Ishikawa (cell line): ENCODE measurements at regions not wholly inside any gene's neighbourhood (a gene's known extent, or its start where the extent isn't known, plus 50 kb on each side); places are given as distances from the start of the nearest gene placed in this dataset.

Source experiments
- EP300 ChIP-seq: IDR thresholded peaks from 2 replicates; pipeline ENCODE4 v1.6.1; 2012; ENCODE audit warnings: borderline replicate concordance
- FOXM1 ChIP-seq: IDR thresholded peaks from 2 replicates; pipeline ENCODE4 v1.6.1; 2012; ENCODE audit warnings: low read depth, borderline replicate concordance
- MAX ChIP-seq: IDR thresholded peaks from 2 replicates; pipeline ENCODE4 v1.6.1; 2012
- RAD21 ChIP-seq: IDR thresholded peaks from 2 replicates; pipeline ENCODE4 v1.6.1; 2012; ENCODE audit warnings: low read depth
- REST ChIP-seq: IDR thresholded peaks from 2 replicates; pipeline ENCODE4 v1.6.1; 2012; ENCODE audit warnings: low read depth, mild to moderate bottlenecking
- TAF1 ChIP-seq: IDR thresholded peaks from 2 replicates; pipeline ENCODE4 v1.6.1; 2012; ENCODE audit warnings: low read depth, mild to moderate bottlenecking
- TCF12 ChIP-seq: IDR thresholded peaks from 2 replicates; pipeline ENCODE4 v1.6.1; 2012; ENCODE audit warnings: low read depth
- TEAD4 ChIP-seq: IDR thresholded peaks from 2 replicates; pipeline ENCODE4 v1.6.1; 2012
- ZBTB7A ChIP-seq: IDR thresholded peaks from 2 replicates; pipeline ENCODE4 v1.6.1; 2012; ENCODE audit warnings: low read depth

GRCh38 chr3:127422663-127423375, 135.0 kb upstream of the PRR20G start:
- TF ChIP-seq TCF12 (no peak), TEAD4 (no peak), ZBTB7A (no peak), MAX (no peak), RAD21 (no peak), EP300 (no peak), REST (no peak), FOXM1 (no peak), TAF1 (no peak)
